ENCODE measurements at regions not wholly inside any gene's neighbourhood (a gene's known extent, or its start where the extent isn't known, plus 50 kb on each side); places are given as distances from the start of the nearest gene placed in this dataset.

DNA sequence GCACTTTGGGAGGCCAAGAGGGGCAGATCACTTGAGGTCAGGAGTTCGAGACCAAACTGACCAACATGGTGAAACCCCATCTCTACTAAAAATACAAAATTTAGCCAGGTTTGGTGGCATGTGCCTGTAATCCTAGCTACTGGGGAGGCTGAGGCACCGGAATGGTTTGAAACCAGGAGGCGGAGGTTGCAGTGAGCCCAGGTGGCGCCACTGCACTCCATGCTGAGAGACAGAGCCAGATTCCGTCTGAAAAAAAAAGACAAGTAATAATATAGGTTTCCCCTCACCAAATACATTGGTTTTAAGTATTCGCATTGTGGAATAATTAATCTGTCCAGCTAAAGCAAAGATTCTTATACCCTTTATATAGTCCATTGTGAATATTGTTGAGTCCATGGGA, 1544.6 kb downstream of the OLFM4 start:
- Histone ChIP-seq H3K27me3 (replicated peaks; ENCODE audit: insufficient read depth, low read depth, low read length, poor library complexity) (no peaks in the 10 kb centered on the region), H3K27ac (ENCODE audit: low read depth, low read length, poor library complexity, severe bottlenecking) (no peak overlapping the region), H3K9me3 (ENCODE audit: low read depth, low read length, poor library complexity, severe bottlenecking) (no peaks in the 10 kb centered on the region), H3K4me1 (ENCODE audit: insufficient read depth, low read length, poor library complexity, severe bottlenecking) (no peaks in the 10 kb centered on the region), H3K36me3 (ENCODE audit: insufficient read depth, low read length, poor library complexity, severe bottlenecking) (no peaks in the 10 kb centered on the region), H3K4me3 (ENCODE audit: low read depth, low read length, poor library complexity, severe bottlenecking) (no peak overlapping the region)
- DNase-seq (ENCODE audit: low spot score): no peak
- ChIA-PET CTCF (no interaction called here), POLR2A (ENCODE audit: low non-redundant PET) (interaction anchor here (0.5 kb wide), 1 partner anchor 8 kb away, joined by 3 read pairs; no protein-coding TSS in a partner anchor)
- intact Hi-C loops (cut with micrococcal nuclease; ENCODE audit: unreplicated experiment): no loop called here
- TF ChIP-seq EZH2 (IDR thresholded peaks at IDR 0.05; ENCODE audit: borderline replicate concordance, low read depth, low read length, poor library complexity, severe bottlenecking): no peak
- TF ChIP-seq, protein P1, sequence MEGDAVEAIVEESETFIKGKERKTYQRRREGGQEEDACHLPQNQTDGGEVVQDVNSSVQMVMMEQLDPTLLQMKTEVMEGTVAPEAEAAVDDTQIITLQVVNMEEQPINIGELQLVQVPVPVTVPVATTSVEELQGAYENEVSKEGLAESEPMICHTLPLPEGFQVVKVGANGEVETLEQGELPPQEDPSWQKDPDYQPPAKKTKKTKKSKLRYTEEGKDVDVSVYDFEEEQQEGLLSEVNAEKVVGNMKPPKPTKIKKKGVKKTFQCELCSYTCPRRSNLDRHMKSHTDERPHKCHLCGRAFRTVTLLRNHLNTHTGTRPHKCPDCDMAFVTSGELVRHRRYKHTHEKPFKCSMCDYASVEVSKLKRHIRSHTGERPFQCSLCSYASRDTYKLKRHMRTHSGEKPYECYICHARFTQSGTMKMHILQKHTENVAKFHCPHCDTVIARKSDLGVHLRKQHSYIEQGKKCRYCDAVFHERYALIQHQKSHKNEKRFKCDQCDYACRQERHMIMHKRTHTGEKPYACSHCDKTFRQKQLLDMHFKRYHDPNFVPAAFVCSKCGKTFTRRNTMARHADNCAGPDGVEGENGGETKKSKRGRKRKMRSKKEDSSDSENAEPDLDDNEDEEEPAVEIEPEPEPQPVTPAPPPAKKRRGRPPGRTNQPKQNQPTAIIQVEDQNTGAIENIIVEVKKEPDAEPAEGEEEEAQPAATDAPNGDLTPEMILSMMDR (conservative IDR thresholded peaks at IDR 0.05; ENCODE audit: low read depth, low read length): no peak
- BruUV-seq (replicated peaks): no TSS peak

DNA sequence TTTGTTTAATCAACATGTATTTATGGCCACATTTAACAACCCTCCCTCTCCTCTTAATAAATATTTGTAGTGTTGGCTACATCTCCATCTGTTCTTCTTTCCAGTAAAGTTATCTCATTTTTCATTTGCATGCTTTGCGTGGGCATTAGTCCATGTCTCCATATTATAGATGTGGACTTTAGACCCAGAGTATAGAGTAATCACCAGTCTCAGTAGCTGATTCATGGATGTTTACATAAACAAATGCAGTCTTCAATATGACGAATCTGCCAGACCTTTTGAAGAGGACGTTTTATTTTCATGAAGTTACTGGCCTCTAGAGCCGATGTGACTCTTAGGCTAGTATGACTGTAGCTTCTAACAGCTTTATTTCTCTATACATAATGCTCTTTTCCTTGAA, 1546.2 kb downstream of the OLFM4 start:
- TF ChIP-seq, protein P1 (conservative IDR thresholded peaks at IDR 0.05; ENCODE audit: low read depth, low read length): no peak
- TF ChIP-seq EZH2 (IDR thresholded peaks at IDR 0.05; ENCODE audit: borderline replicate concordance, low read depth, low read length, poor library complexity, severe bottlenecking): no peak
- CTCF ChIA-PET: no interaction called here
- H3K4me1 ChIP-seq (ENCODE audit: insufficient read depth, low read length, poor library complexity, severe bottlenecking): no peaks in the 10 kb centered on the region
- no peaks in the 10 kb centered on the region for H3K9me3 ChIP-seq (ENCODE audit: low read depth, low read length, poor library complexity, severe bottlenecking)
- POLR2A ChIA-PET (ENCODE audit: low non-redundant PET): no interaction called here
- intact Hi-C loops (cut with micrococcal nuclease; ENCODE audit: unreplicated experiment): no loop called here
- H3K36me3 ChIP-seq (ENCODE audit: insufficient read depth, low read length, poor library complexity, severe bottlenecking): no peaks in the 10 kb centered on the region
- H3K27ac ChIP-seq (ENCODE audit: low read depth, low read length, poor library complexity, severe bottlenecking): no peak overlapping the region
- no peaks in the 10 kb centered on the region for H3K27me3 ChIP-seq (replicated peaks; ENCODE audit: insufficient read depth, low read depth, low read length, poor library complexity)
- H3K4me3 ChIP-seq (ENCODE audit: low read depth, low read length, poor library complexity, severe bottlenecking): no peak overlapping the region
- no peak for DNase-seq (ENCODE audit: low spot score)
- BruUV-seq (replicated peaks): no TSS peak

DNA sequence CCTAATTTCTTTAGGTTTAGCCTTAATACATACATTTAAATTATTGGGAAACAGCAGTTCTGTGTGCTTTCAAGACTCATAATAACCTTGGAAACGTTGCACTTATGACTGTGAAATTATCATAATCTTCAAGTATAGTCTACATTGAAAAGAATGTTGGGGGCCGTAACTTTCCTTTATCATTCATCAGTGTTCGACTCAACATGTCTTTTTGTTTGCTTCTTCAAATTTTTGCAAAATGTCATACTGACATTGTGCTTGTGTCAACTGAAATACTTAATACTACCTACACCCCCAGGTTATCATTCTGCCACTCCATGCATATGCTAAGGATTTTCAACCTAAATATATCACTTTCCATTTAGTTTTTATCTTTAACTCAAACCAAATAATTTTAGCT, 1562.9 kb downstream of the OLFM4 start:
- no peak for DNase-seq (ENCODE audit: low spot score)
- BruUV-seq (replicated peaks): no TSS peak
- Histone ChIP-seq H3K27ac (ENCODE audit: low read depth, low read length, poor library complexity, severe bottlenecking) (no peak overlapping the region), H3K27me3 (replicated peaks; ENCODE audit: insufficient read depth, low read depth, low read length, poor library complexity) (no peaks in the 10 kb centered on the region), H3K9me3 (ENCODE audit: low read depth, low read length, poor library complexity, severe bottlenecking) (peaks cover 3% of the 10 kb centered on the region), H3K36me3 (ENCODE audit: insufficient read depth, low read length, poor library complexity, severe bottlenecking) (no peaks in the 10 kb centered on the region), H3K4me3 (ENCODE audit: low read depth, low read length, poor library complexity, severe bottlenecking) (no peak overlapping the region), H3K4me1 (ENCODE audit: insufficient read depth, low read length, poor library complexity, severe bottlenecking) (no peaks in the 10 kb centered on the region)
- TF ChIP-seq EZH2 (IDR thresholded peaks at IDR 0.05; ENCODE audit: borderline replicate concordance, low read depth, low read length, poor library complexity, severe bottlenecking): no peak
- TF ChIP-seq, protein P1 (conservative IDR thresholded peaks at IDR 0.05; ENCODE audit: low read depth, low read length): no peak
- CTCF ChIA-PET: no interaction called here
- POLR2A ChIA-PET (ENCODE audit: low non-redundant PET): no interaction called here
- intact Hi-C loops (cut with micrococcal nuclease; ENCODE audit: unreplicated experiment): no loop called here
